ENCODE measurements at regions not wholly inside any gene's neighbourhood (a gene's known extent, or its start where the extent isn't known, plus 50 kb on each side); places are given as distances from the start of the nearest gene placed in this dataset.
"Not testable (repeated sequence)": the region's sequence is repeated elsewhere in the genome, so short reads cannot be mapped to it uniquely, and the experiment has no call there.

DNA sequence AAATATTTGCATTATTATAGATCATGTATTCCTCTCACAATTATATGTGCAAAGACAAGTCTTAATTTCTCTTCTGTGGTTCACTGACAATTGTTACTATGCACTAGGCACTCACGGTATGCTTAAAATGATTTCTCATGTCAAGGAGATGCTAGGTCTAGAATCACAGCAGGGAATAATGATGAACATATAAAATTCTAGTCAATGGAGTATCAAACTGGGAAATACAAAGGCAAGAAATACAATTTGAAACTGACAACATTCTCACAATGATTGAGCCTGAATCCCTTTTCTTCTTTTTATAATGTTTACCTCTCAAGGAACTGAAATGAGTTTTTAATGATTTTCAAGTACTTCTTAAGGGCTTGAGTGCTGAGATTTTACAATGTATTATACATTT lies 302.3 kb upstream of the GRAMD2B start:
- DNase-seq (ENCODE audit: low spot score) (no peak), ATAC-seq (no peak)

DNA sequence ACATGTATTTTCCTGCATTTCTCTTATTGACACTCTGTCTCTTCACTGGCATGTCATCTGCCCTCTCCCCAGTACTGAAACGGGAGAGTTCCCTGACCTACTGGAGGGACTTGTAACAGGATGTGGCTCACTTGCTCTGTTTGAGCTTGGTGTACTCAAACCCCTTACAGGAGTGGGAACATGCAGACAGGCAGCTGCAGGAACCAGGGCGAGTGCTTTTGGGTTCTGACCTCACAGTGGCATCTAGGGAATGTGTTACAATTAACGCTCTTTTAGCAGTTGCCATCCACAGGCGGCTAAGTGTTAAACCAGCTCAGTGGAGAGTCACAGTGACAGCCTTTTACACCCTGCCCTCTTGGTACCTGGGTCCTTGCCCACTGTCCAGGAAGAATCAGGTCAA lies 300.3 kb upstream of the GRAMD2B start:
- intact Hi-C loops (cut with DNase I), result loop anchor here (5.0 kb wide), 1 partner anchor 544 kb away; no protein-coding TSS in a partner anchor

More for the DNA sequence above, 302.3 kb upstream of the GRAMD2B start:
- intact Hi-C loops (cut with DNase I), result loop anchor here (5.0 kb wide), 1 partner anchor 546 kb away; no protein-coding TSS in a partner anchor

DNA sequence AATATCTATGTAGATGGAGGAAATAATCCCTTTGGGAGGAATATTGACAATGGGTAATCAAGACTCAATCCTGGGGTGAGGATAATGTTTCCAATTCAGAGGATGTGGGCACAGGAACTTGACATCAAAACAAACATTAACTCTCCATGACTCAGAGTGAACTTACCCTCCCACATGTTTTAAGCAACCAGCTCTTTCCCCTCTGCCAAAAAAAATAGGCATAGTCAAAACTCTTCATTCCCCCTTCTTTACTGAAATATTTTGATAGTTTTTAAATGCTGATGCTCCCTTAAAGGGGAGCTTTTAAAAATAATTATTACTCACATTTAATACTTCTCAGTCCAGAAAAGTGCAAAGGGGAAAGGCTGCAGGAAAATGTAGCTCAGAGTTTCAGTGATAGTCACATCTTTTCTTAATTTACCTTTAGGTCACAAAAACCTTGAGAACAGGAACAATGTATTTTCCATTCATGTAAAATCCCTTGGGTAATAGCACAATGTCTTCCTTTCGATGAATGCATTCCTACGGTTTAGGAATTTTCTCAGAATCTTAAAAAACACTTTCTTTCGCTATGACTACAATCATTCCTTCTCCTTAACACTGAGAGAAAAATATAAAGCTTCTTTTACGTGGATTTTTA lies 298.4 kb upstream of the GRAMD2B start:
- no peak for ATAC-seq
- DNase-seq (ENCODE audit: low spot score), result no peak
- intact Hi-C loops (cut with DNase I), result loop anchor here (5.0 kb wide), 1 partner anchor 542 kb away; no protein-coding TSS in a partner anchor

More for the DNA sequence above, 300.3 kb upstream of the GRAMD2B start:
- ATAC-seq (no peak), DNase-seq (ENCODE audit: low spot score) (no peak)

DNA sequence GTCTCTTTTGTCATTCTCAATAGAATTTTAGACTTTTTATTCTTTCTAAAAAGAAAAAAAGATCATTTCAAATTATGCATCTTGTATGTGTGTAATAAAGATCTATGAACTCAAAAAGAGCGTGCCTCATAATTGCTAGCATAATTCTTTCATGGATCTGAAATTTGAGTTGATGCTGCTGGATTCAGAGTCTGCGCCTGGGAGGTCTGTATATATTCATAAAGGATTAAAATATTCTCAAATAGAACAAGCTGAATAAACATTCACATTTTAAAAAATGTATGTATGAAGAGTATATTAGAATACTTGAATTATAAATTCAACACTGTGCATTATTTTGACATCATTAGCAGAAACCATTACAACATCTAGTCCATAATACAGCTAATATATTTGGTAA lies 297.8 kb upstream of the GRAMD2B start:
- intact Hi-C loops (cut with DNase I), result no loop called here
- no peak for ATAC-seq

DNA sequence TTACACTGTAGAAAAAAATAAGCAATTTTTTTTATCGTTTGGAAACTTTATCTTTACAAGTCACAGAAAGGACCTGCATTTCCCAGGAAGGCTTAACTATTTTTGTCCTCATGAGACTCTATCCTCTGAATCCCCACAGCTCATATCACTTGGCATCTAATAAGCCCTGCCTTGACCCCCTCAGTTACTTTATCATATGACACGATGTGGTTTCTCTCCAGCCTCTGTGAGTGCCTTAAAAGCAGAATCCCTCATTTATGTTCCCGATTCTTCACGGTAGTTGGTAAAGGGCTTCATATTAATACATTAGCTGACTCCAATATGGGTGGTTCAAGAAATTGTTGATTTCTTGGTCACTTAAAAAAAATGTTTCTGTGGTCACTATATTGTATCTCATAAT lies 296.6 kb upstream of the GRAMD2B start:
- DNase-seq (ENCODE audit: low spot score) (no peak), ATAC-seq (no peak)
- intact Hi-C loops (cut with DNase I), result no loop called here

More for the DNA sequence above, 297.8 kb upstream of the GRAMD2B start:
- no peak for DNase-seq (ENCODE audit: low spot score)

DNA sequence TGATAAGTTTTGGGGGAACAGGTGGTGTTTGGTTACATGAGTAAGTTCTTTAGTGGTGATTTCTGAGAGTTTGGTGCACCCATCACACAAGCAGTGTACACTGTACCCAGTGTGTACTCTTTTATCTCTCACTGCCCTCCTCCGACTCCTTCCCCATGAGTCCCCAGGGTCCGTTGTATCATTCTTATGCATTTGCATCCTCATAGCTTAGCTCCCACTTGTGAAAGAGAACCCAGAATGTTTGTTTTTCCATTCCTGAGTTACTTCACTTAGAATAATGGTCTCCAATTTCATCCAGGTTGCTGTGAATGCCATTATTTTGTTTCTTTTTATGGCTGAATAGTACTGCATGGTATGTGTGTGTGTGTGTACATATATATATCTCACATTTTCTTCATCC lies 295.8 kb upstream of the GRAMD2B start:
- ATAC-seq; intact Hi-C loops (cut with DNase I); DNase-seq (ENCODE audit: low spot score): not testable (repeated sequence)

DNA sequence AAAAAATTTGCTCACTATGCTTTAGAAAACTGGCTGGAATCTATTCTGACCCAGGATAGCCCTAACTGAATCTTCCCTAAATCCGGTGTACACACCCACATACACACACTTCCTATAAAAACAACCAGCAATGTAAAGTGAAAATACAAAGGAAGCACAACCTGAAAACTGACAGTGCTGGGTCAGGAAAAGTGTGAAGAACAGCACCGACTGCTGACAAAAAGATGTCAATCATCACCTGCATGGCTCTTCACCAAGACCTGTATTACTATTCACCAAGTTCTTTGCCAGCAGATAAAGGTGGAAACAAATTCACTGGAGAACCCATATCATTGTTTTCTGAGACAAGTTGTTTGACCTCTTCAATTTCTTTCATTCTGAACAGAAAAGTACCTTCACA lies 293.8 kb upstream of the GRAMD2B start:
- intact Hi-C loops (cut with DNase I), result no loop called here
- ATAC-seq, result no peak
- DNase-seq (ENCODE audit: low spot score), result no peak

DNA sequence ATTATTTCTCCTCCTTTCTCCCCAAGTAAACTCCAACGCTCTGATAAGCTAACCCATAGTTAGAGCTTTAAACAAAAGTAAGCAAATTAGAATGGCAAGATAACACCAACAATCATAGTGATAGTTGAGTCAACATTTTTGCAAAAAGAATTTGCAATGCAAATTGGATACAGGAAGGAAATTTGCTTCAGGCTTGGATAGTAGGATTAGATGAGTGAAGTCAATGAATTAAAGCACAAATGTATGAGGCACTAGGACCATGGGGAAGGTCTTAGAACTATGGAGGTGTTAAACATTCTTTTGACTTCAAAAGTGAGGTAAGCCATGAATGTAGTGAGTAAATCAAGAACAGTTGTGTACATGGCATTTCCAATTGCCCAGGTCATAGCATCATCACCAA lies 289.8 kb upstream of the GRAMD2B start:
- ATAC-seq (no peak), DNase-seq (ENCODE audit: low spot score) (no peak)
- intact Hi-C loops (cut with DNase I), result no loop called here

DNA sequence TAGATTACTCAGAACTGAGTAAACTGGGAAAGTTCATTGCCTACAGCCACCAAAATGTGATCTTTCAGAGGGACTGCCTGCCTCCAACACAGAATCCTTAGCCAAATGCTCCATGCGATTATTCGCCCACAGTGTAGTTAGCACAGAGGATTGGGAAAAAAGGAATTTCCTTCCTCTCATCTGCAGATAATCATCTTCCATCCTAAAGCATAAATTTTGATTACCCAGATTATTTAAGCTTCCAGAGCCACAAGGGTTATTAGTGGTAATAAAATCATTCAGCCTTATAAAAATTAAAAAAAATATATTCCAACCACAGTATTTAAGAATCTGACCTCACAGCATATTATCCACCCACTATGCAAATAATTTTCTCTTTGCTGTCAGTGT lies 285.3 kb upstream of the GRAMD2B start:
- DNase-seq (ENCODE audit: low spot score) (no peak), ATAC-seq (no peak)
- intact Hi-C loops (cut with DNase I), result no loop called here

DNA sequence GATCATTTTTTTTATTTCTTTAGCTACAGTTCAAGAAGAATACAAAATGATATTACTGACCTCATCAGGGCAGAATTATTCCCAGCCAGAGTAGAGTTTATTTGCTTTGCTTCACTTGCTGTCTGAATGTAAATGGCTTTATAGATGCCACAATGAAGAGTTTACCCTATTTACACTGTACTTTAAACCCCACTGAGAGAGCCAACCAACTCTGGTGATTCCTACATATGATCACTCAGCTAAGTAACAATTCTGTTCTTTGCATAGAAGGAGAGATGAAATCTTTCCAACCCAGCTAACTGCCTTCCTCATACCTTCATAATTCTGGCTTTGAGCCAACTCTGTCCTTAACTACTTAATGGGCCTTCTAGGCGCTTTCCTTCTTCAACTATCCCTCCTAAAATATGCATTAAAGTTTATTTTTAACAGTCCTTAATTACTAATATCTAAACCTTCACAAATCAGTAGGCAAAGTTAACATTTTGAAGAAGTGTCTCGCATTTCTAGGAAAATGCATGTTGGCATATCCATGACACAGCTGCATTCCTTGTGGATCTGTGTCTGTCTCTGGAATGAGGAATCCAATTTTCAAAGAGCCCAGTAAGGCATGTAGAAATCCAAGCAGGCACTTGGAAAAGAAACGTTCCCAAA lies 284.8 kb upstream of the GRAMD2B start:
- DNase-seq (ENCODE audit: low spot score) (no peak), ATAC-seq (no peak)
- intact Hi-C loops (cut with DNase I), result no loop called here

DNA sequence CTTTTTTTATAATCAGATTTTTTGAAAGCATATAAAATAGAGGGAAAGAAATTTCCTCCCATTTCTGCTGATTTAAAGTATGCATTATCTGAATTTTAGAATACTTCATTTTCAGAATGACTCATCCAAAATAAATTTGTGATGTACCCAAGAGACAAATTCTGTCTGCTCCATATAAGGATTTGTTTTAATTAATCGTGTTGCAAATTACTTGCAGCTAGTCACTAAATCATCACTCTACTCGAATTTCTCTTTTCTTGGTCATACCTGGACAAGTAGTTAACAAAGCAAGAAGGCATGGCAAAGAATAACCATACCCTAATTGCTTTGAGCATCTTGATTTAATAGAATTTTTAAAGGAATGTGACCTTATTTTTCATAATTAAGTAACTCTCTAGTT lies 284.1 kb upstream of the GRAMD2B start:
- ATAC-seq (no peak), DNase-seq (ENCODE audit: low spot score) (no peak)
- intact Hi-C loops (cut with DNase I), result no loop called here

DNA sequence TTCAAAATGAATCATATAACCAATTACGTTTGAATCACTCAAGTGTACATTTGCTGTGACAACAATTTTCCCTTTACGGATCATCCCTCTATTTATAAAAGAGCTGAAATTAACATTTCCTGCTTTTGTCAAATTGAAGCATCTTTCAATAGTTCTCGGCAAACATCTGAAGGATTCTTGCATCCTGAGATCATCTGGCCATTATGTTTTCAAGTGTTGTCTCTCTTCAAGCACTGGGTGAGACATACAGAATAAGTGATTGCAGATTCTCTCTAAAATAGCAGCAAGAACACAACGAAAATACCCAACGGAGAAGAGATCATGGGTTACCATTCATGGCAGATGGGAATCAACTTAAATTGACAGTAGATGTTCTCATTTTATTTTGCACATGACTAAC lies 283.4 kb upstream of the GRAMD2B start:
- ATAC-seq (no peak), DNase-seq (ENCODE audit: low spot score) (no peak)
- intact Hi-C loops (cut with DNase I), result no loop called here

DNA sequence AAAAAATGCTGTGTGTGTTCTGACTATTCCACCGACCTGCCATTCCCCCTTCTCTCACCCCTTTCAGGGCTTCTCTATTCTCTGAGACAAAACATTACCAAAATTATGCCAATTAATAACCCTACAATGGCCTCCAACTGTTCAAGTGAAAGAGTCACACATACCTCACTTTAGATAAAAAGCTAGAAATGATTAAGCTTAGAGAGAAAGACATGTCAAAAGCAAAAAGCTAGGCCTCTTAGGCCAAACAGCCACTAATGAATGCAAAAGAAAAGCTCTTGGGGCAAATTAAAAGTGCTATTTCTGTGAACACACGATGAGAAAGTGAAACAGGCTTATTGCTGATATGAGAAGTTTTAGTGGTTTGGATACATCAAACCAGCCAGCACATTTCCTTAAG lies 279.6 kb upstream of the GRAMD2B start:
- ATAC-seq, result no peak
- DNase-seq (ENCODE audit: low spot score), result no peak
- intact Hi-C loops (cut with DNase I), result no loop called here

DNA sequence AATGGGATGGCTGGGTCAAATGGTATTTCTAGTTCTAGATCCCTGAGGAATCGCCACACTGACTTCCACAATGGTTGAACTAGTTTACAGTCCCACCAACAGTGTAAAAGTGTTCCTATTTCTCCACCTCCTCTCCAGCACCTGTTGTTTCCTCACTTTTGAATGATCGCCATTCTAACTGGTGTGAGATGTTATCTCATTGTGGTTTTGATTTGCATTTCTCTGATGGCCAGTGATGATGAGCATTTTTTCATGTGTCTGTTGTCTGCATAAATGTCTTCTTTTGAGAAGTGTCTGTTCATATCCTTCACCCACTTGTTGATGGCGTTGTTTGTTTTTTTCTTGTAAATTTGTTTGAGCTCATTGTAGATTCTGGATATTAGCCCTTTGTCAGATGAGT lies 272.9 kb upstream of the GRAMD2B start:
- intact Hi-C loops (cut with DNase I); ATAC-seq; DNase-seq (ENCODE audit: low spot score): not testable (repeated sequence)

DNA sequence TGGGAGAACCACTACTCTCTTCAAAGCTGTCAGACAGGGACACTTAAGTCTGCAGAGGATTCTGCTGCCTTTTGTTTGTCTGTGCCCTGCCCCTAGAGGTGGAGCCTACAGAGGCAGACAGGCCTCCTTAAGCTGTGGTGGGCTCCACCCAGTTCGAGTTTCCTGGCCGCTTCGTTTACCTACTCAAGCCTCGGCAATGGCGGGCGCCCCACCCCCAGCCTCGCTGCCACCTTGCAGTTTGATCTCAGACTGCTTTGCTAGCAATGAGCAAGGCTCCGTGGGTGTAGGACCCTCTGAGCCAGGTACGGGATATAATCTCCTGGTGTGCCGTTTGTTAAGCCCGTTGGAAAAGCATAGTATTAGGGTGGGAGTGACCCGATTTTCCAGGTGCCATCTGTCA lies 267.9 kb upstream of the GRAMD2B start:
- DNase-seq (ENCODE audit: low spot score); ATAC-seq; intact Hi-C loops (cut with DNase I): not testable (repeated sequence)

DNA sequence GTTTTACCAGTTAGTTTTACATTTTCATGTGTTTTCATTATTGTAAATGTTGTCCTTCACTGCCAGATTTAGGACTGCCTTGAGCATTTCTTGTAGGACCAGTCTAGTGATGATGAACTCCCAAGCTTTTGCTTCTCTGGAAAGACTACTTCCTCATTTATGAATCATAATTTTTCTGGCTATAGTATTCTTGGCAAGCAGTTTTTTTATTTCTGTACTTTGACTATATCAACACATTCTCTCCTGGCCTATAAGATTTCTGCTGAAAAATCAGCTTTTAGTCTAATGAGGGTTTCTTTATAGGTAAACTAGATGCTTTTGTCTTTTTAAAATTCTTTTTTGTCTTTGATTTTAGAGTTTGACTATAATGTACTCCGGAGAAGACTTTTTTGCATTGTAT lies 256.8 kb upstream of the GRAMD2B start:
- ATAC-seq (no peak), DNase-seq (ENCODE audit: low spot score) (no peak)
- intact Hi-C loops (cut with DNase I), result no loop called here

DNA sequence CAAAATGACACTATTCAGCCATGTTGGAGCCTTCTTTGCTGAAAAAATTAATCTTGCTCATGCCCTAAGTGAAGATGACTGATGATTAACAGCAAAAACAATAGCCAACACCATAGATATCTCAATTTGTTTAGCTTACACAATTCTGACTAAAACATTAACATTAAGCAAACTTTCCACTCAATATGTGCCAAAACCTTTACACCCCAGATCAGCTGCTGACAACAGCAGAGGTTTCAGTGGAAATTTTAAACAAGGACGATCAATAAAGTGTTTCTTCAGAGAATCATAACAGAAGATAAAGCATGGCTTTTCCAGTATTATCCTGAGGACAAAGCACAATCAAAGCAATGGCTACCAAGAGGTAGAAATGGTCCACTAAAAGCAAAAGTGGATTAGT lies 254.4 kb upstream of the GRAMD2B start:
- ATAC-seq (no peak), DNase-seq (ENCODE audit: low spot score) (no peak)
- intact Hi-C loops (cut with DNase I), result no loop called here

DNA sequence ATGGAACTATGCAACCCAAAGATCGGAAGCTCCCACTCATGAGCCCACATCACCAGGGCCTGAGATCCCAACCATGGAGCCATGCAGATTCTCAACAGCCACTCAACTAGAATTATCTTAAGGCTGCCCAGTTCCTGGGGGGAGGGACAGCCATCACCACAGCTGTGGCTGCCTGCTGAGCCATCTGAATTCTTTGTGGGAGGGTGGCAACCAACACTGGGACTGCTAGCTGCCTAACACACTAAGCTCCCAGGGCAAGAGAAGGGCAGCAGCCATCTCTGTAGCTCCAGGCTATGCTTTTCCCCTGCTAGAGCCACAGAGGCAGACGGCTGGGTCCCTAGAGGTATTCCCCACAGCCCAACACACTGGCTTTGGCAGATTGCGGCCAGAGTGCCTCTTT lies 251.3 kb upstream of the GRAMD2B start:
- intact Hi-C loops (cut with DNase I), result no loop called here
- no peak for DNase-seq (ENCODE audit: low spot score)
- ATAC-seq, result no peak

DNA sequence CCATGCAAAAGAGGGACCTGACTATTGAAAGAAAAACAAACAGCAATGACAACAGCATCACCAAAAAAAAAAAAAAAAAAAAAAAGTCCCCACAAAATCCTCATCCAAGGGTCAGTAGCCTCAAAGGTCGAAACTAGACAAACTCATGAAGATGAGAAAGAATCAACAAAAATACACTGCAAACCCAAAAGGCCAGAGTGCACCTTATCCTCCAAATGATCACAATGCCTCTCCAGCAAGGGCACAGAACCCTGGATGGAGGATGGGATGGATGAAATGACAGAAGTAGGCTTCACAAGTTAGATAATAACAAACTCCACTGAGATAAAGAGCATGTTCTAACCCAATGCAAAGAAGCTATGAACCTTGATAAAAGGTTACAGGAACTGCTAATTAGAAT lies 250.4 kb upstream of the GRAMD2B start:
- DNase-seq (ENCODE audit: low spot score) (no peak), ATAC-seq (no peak)
- intact Hi-C loops (cut with DNase I), result no loop called here

DNA sequence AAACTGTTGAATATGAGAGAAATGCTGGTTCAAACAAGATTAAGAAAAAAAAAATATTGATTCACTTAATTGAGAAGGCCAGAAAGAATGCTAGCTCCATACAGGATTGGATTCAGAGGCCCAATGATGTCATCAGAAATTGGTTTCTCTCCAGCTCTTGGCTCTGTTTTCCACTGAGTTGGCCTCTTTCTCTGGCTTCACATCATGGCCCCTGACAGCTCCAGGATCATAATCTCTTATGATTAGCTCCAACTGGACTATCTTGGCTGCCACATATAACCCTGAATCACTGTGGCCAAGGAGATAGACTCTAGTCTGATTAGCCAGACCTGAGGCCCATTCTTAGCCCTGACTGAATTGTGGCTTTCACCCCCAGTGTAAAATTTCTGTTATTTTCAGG lies 244.7 kb upstream of the GRAMD2B start:
- intact Hi-C loops (cut with DNase I), result no loop called here
- peak; percentile 51 for ATAC-seq

More for the DNA sequence above, 244.7 kb upstream of the GRAMD2B start:
- no peak for DNase-seq (ENCODE audit: low spot score)
